Frontal cortex (tissue), 3 donors: ENCODE measurements at regions not wholly inside any gene's neighbourhood (a gene's known extent, or its start where the extent isn't known, plus 50 kb on each side); places are given as distances from the start of the nearest gene placed in this dataset.

ENCODE experiments used
- DNase-seq, 2 donors: peaks; one replicate each; pipeline ENCODE4 v3.0.0; 2012; ENCODE audit warnings: low spot score in 2 of 2
- FAIRE-seq: peaks from 2 replicates; lab custom pipeline; 2012; peaks lifted over from hg19 to GRCh38; lab: Jason Lieb, UNC
- donor health status: control.
- donor health status: control.
- donor health status: control.

DNA sequence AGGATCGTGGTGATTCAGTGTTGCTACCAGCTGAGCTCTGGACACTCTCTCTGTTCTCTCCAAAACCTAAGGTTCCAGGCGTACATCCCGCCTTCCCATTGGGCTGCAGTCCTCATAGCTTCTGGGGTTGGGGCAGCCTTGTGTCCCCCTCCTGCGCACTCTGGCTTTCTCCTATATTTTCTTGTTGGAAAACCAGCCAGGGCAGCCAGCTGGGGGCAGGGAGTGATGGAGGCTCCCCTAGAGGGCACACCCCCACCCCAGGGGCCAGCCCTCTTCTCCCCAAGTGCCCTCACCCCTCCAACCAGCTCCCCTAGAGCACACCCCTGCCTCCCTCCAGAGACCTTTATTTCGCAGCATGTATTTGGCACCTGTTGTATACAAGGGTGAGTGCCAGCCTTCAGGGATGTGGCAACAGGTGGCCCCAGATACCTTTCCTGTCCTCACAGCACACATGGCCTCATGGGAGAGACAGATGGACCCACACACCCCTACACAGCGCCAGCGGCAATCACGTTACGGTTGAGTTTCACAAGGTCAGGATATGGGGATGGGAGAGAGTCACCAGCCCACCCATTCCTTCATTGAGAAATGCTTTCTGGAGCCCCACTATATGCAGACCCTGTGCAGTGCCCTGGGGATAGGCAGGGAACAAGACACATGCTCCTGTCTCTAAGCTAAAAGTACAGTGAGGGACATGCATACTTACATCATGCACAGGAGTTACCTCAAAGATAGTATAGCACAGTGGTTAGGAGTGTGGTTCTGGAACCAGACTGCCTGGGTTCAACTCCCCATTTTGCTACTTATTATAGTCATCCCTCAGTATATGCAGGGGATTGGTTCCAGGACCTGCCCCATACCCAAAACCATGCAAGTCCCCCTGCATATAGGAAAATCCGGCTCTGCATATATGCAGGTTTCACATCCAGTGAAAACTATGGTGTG lies 141.1 kb downstream of the PHETA1 start:
- DNase-seq (no peak), FAIRE-seq (no peak)

DNA sequence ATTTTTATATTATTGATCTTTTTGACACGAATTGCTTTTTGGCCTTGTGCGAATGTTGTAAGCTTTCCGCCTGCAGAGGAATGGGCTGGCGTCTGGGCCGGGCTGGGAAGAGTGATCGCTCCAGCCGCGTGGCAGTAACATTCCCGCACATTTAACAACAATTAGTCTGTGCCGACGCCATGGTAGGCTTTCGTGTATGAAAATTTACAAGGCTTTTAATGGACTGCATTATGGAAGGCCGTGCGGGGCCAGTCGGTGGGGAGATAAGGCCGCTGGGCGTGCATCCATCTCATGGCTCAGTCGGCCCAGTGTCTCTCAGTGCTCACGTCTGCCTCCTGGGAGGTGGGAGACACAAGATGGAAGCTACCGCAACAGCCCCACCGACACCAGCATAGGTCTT lies 142.2 kb downstream of the PHETA1 start:
- DNase-seq (no peak), FAIRE-seq (no peak)

DNA sequence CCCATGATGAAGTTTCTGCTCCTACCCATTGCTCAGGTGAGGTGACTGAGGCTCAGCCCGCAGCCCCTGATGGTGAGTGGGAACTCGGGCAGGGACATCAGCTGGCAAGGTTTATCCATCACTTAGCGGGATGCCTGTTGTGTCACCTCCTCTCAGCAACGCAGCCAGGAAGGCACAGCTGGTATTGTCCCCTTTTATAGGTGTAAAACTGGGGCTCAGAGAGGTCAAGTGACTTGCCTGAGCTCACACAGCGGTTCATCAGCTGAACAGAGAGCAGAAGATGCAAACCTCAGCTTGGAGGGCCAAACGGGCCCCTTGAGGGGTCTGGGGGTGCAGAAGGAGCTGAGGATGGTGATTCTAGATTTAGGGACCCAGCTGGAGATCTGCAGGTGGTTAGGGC lies 143.6 kb downstream of the PHETA1 start:
- no peak for FAIRE-seq

DNA sequence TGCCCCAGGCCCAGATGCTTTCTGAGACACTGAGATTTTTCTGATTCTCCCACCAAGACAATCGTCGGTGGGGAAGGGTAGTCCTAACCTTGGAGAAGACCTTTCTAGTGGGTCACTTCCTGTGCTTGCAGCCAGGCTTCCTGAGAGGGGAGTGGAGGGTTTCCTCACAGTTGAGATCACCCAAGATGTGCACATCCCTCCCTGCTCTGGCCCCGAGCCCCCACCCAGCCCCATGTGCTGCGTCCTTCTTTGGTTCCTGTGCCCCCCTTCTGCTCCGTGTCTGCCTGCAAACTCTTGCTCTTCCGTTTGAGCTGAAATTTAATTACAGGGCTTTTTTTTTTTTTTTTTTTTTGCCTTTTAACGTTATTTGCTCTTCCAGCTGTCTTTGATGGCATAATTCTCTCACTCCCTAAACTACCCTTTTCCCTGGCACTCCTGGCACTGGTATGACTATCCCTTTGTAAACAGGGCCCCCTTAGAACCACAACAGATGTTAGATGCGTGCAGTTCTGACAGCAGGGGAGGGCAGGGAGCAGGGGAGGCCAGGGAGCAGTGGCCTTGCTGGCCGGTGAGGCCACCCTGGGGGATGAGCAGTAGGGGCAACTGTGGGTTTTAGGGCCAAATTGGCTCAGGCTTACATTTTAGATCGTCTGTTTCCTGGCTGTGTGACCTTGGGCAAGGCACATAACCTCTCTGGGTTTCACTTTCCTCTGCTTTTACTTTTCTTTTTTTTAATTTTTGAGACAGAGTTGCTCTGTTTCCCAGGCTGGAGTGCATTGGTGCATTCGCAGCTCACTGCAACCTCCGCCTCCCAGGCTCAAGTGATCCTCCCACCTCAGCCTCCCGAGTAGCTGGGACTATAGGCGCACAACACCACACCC lies 144.5 kb downstream of the PHETA1 start:
- FAIRE-seq: no peak
- no peak for DNase-seq

More for the DNA sequence above, 143.6 kb downstream of the PHETA1 start:
- no peak for DNase-seq

DNA sequence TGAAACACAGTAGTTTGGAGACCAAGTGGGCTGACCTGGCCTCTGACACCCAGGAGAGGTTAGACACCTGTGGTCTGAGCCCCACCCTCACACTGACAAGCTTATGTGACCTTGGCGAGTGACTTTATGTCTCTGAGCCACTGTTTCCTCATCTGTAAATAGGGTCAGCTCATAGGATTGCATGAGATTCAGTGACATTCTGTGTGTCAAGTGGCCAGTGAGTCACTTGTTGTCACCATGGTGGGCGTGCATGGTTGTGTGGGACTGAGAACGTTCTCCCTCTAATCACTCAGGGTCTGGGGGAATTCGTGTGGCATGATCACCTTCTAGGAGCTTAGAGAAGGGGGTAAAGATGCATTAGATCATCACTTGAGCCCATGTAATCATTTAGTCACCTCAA lies 146.4 kb downstream of the PHETA1 start:
- FAIRE-seq (no peak), DNase-seq (no peak)

DNA sequence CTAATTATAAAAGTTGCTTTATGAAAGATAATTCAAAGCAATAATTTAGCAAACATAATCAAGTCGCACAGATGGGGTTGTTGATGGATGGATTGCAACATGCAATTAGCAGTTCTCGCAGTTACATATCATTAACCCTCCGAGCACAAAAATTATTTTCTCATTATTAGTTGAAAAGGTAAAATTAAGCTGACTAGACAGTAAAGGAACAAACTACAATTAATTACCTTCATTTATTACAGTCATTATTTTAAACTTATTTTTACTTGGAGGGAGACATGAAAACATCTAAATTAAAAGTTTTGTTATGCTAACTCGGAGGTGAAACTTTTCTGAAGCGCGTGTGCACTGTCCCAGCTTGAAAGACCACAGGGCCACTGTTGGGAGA lies 146.9 kb downstream of the PHETA1 start:
- no peak for DNase-seq
- no peak for FAIRE-seq

DNA sequence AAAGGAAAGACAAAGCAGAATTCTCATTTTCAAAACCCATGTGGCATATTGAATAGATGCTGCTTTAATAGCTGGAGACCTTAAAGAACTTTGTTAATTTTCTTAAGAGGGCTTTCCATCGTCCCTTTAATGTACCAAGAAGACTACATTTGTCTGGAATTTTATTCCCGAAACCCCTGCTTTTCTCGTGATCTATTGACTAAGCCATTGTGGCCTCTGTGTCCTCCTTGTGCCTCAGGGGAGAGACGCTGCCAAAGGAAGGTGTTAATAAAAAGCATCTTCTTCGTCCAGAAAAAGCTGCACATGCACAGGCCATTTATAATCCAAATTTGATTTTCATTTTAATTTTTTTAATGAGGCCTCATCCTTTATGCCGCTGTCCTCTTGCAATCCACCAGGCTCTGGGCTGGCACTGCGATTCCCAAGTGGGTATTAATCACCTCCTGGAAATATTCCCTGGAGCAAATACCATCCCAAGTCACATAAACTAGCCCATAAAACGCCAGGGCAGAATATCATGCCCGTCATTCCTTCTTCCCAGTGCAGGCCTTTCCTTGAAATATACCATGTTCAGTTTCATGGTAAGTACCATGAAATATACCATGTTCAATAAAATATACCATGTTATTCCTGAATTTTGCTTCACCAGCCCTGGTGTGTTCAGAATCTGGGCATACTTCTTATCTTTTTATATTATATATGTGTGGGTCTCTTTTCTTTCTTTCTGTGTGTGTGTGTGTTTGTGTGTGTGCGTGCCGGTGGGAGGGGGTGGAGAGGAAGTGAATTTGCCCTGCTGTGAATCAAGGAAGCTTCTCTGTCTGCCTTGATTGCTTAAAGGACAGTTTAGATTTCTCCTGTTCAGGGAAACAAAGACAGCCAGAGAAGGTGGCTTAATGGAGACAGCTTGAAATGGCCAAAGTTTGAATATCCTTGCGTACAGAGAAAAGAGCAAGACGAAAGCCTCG lies 147.6 kb downstream of the PHETA1 start:
- DNase-seq (no peak), FAIRE-seq (no peak)

DNA sequence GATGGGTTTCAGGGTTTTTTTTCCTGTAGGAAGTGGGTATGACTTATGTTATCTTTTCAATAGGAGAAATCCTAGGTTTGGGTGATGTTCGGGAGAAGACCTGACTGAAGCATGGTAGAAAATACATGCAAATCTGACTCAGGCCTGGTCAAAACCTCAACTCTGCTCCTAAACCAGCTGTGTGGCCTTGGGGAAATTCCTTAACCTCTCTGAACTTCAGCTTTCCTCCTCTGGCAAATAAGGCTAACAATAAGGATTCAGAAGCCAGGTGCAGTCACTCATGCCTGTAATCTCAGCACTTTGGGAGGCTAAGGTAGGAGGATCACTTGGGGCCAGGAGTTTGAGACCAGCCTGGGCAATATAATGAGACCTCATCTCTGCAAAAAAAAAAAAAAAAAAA lies 148.5 kb downstream of the PHETA1 start:
- no peak for DNase-seq
- FAIRE-seq: no peak

DNA sequence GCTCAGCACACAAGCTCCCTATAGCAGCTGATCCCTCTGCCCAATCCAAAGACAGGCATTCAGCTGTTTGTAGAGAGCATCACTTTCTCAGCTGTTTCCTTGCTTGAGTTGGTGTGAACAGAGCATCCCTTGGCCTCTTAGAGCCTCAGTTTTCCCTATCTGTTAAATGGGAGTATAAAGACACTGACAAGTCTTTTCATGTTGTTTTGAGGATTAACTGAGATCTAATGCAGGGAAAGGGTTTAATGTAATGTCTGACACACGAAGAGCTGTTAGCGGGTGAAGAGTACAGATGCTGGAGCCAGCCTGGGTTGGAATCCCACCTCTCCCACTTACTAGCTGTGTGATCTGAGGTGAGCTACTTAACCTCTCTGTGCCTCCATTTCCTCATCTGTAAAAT lies 149.5 kb downstream of the PHETA1 start:
- no peak for DNase-seq
- no peak for FAIRE-seq

DNA sequence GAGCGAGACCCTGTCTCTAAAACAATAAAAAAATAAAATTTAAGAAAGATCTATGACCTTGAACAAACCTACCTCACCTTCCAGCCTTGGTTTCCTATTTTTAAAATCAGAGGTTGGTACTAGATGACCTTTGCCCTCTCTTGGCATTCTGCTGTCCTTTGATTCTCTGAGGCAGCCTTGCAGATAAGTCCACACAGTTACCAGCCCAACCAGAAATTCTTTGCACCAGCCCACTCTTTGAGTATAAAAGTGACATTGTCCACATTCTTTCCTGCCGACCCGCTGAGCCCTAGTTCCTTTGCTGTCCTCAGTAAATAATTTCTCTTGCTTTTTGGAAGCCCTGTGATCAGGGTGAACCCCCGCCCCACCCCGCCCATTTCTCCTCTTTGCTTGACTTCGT lies 150.4 kb downstream of the PHETA1 start:
- DNase-seq: no peak
- FAIRE-seq: no peak

DNA sequence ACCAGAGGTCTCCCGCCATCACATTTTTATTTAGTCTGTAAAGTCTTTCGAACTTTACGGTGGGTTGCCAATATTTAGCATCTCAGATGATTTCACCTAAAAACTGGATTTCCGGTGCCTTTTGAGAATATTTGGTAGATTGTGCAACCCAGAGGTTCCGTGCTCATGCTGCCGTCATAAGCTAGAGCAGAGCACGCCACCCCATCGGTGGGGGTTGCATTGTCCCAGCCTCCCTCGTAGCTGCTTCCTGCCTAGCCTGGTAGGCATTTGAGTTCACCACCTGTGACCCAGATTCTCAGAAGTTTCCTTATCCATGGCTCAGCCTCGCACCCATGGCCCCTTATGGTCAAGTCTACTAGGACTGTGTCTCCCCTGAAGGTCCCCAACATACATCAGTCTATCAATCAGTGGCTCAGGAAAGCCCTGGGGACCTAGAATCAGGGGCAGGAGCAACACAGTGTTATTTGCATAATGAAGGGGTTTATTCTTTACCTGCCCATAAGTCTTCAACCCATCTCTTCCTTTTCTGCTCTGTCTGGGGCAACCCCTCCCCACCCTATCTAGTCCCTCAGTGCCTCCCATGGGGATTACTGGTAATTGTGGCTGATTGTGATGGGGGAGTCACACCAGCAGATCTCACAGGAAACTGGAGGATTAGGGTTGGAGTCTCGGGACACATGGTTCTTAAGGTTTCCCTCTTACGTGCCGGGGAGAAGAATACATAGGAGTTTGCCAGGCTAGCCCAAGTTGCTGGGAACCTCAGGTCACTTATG lies 152.3 kb downstream of the PHETA1 start:
- FAIRE-seq (no peak), DNase-seq (no peak)

DNA sequence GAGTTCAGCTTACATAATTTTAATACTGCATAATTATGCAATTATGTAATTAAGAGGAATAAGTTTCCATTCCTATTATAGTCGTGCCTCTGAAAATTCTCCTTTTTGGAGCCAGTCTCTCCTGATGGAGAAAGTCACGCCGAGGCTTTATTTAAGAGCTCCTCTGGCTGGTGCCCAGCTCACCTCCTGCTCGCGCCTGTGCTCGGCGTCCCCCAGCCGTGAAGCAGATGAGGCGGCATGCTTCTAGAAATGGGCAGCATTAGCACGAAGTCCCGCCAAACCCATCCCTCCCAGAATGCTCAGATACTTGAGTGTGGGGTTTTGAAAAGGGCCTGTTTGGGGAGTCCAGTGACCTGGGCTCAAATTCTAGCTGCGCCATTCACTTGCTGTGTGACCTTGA lies 153.0 kb downstream of the PHETA1 start:
- no peak for FAIRE-seq

DNA sequence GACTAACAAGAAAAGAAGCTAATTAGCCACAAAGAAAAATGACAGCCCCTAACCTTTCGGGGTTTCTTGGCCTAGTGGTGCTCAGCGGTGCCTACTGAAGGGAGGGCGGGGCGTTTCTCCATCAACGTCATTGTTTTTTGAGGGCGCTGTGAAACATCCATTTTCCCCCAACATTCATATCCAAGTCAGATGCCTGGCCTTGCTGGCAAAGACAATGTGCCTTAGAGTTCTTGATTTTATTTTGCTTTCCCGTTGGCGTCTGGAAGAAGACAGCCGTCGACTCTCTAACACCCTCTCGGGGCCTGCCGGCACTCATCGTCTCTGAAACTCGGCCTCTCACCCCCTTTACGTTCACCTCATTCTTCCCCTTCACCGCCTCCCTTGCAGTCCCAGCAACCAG lies 154.5 kb downstream of the PHETA1 start:
- FAIRE-seq (no peak), DNase-seq (no peak)

More for the DNA sequence above, 153.0 kb downstream of the PHETA1 start:
- DNase-seq: no peak

DNA sequence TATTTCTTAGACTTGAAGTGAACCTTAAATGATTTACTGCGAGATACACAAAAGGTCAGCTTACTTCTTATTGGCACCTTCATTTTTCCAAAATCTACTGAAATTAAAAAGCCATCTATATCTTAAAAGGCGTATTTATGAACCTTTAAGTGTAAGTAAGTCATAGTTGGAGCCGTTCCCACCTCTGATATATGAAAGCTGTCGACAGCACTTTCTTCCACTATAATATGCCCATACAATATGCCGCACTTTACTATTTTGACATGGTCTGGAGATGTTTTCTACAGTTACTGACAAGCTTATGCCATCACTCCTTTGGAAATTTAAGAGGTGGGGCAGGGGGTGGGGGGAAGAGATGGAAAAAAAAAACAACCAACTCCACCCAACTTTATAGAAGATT lies 155.3 kb downstream of the PHETA1 start:
- DNase-seq (no peak), FAIRE-seq (no peak)

DNA sequence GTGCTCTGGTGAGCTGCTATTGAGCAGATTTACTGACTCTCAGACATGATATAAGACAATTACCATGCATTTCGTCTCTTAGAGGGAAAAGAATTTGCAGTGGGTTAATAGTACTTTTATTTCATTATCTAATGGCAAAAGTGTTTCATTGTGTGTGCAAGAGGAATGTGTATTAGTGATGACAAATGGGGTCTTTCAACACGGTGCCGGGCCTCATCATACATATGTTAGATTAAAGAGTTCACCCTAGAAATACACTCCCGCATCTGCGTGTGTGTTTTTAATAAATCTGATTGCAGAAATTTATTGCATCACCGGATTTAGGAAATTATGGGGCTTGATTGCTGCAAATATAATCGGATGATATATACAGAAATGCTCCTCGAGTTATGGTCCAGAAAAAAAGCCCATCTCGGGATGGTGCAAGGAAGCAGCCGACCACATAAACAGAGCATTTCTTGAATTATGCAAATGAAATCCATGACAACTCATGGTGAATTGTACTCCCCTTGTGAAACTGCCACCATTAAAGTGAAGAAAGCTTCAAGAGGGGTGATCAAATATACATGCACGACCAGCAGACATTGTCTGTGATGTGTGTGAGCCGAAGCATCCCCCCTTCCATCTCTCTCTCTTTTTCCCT lies 156.0 kb downstream of the PHETA1 start:
- no peak for DNase-seq
- FAIRE-seq: no peak

DNA sequence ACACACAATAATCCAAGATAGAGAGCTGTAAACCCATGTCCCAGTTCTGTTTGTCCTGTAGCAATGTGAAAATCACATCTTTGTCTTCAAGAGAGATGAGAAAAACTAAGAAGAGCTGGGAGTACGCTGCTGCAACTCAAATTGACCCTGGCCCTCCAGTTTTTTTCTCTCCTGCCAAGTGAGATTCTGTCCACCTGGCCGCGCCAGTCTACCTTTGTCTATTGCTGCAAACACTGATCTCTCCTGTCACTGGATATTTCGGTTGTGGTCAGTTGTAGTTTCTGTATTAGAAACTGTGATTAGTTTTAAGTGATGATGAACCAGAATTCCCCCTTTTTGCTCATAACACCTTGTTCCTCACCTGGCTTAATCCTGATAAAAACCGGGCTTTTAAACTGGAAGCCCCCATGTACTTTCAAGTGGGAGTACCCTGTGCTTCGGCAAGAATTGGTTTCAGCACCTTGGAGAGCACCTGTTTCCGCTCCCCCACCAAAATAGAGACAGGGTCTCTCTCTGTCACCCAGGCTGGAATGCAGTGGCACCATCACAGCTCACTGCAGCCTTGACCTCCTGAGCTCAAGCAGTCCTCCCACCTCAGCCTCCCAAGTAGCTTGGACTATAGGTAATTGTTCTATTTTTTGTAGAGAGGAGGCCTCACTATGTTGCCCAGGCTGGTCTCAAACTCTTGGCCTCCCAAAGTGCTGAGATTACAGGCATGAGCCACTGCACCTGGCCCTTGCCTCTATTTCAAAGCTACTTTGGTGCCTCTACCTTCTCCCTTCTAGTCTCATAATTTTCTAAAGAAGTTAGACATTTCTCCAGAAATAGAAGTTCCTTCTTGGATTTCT lies 156.8 kb downstream of the PHETA1 start:
- DNase-seq: no peak
- no peak for FAIRE-seq

DNA sequence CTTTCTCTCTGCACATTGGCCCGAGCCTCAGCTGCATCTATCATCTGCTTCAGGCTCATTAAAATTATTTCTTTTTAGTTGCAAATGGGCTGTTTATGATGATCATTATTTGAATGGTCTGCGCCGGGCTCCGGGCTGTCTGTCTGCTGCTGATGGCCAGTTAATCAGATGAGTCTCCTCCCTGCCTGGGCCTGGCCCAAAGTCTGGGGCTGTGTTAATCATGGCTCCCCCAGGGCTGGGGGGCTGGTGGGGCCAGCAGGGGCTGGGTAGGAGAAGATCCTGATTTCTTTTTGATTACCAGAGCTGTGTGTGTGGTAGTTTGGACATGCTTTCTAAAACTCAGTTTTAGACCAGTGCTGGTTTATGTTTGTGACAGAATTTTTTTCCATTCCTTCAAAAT lies 159.1 kb downstream of the PHETA1 start:
- FAIRE-seq (no peak), DNase-seq (no peak)

DNA sequence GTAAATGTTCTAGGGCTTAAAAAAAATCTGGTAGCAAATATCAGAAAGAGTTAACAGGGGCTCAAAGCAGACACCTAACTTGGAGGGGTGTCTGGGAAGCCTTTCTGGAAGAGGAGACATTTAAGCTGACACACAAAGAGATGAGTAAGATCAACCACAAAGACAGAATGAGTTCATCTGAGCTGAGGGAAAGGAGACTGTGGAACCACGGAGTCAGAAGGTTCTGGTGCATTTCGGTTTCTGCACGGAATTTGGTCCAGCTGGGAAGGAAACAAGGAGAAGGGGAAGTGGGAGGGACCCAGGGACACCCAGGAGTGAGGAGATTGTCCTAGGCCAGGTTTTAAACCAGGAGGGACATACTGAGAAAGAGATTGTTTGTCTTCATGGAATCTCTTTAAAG lies 161.1 kb downstream of the PHETA1 start:
- DNase-seq: no peak
- no peak for FAIRE-seq
